GM23248 (cell line): ENCODE measurements at regions not wholly inside any gene's neighbourhood (a gene's known extent, or its start where the extent isn't known, plus 50 kb on each side); places are given as distances from the start of the nearest gene placed in this dataset.

Experiments used
- EZH2 ChIP-seq: fragments of 200-600 bp; sonication (generic); IDR thresholded peaks from 2 replicates; pipeline ENCODE4 v1.6.1; 2018; ENCODE audit warnings: antibody characterized with exemption, mild to moderate bottlenecking; ENCODE audit not compliant: insufficient read depth, poor library complexity, severe bottlenecking
- EZH2phosphoT487 ChIP-seq: fragments of 200-600 bp; sonication (generic); IDR thresholded peaks from 2 replicates; pipeline ENCODE4 v1.6.1; 2018; ENCODE audit warnings: antibody characterized with exemption, moderate library complexity, mild to moderate bottlenecking, low read depth; ENCODE audit not compliant: insufficient read depth

DNA sequence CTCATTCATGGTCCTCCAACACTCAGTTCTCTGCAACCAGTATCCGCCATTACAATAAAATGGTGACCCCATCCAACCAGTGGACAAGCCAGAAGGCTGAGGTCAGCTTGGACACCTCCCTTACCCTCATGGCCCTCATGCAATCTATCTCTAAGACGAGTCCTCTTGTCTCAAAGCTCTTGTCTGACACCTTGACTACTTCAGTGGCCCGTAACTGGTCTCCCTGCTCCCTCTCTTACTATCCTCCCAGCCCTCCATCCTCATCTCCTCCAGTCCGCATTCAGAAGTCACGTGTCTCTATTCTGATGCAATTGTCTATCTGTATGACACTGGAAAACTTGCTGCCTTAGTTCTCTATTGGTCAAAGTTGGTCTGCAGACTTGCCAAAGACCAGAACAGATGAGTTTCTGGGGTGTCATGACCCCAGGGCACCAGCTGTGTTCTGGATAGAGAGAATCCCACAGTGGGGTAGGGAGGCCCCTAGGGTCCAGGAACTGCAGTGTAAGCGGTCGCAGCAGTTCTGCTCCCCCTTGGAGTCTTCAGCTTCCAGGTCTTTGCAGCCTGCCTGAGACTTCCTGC lies 59.6 kb upstream of the RNF24 start:
- TF ChIP-seq EZH2: no peak
- no peak for TF ChIP-seq EZH2phosphoT487
